Neural progenitor cell (in vitro differentiated cells): ENCODE measurements at regions not wholly inside any gene's neighbourhood (a gene's known extent, or its start where the extent isn't known, plus 50 kb on each side); places are given as distances from the start of the nearest gene placed in this dataset.

Source experiments
- DNase-seq: peaks from one replicate; pipeline ENCODE4 v3.0.0-alpha.2; 2016; ENCODE audit warnings: low spot score
- H2AFZ ChIP-seq: fragments of 200-600 bp; sonication (generic); replicated peaks from 2 replicates; pipeline ENCODE4 v1.6.1; 2016; ENCODE audit warnings: antibody characterized with exemption
- H3F3A ChIP-seq: fragments of 200-600 bp; sonication (generic); 2 replicates; pipeline ENCODE4 v1.6.1; 2016; ENCODE audit warnings: antibody characterized with exemption, low read depth
- H3K27ac ChIP-seq: fragments of 200-600 bp; sonication (generic); 2 replicates; pipeline ENCODE4 v1.5.1; 2016; ENCODE audit warnings: mild to moderate bottlenecking
- H3K27me3 ChIP-seq: fragments of 200-600 bp; sonication (generic); 2 replicates; pipeline ENCODE4 v1.6.1; 2016; ENCODE audit warnings: mild to moderate bottlenecking, moderate library complexity
- H3K36me3 ChIP-seq: fragments of 200-600 bp; sonication (generic); 2 replicates; pipeline ENCODE4 v1.5.1; 2016
- H3K4me1 ChIP-seq: fragments of 200-600 bp; sonication (generic); 2 replicates; pipeline ENCODE4 v1.6.1; 2016; ENCODE audit warnings: mixed run types
- H3K4me2 ChIP-seq: fragments of 200-600 bp; sonication (generic); 2 replicates; pipeline ENCODE4 v1.6.1; 2016
- H3K4me3 ChIP-seq: fragments of 200-600 bp; sonication (generic); 2 replicates; pipeline ENCODE4 v1.5.1; 2016
- H3K79me2 ChIP-seq: fragments of 200-600 bp; sonication (generic); 2 replicates; pipeline ENCODE4 v1.6.1; 2016; ENCODE audit warnings: low read depth
- H3K9ac ChIP-seq: fragments of 200-600 bp; sonication (generic); 2 replicates; pipeline ENCODE4 v1.6.1; 2016
- H3K9me3 ChIP-seq: fragments of 200-600 bp; sonication (generic); 2 replicates; pipeline ENCODE4 v1.5.1; 2016; ENCODE audit warnings: low read depth
- H4K20me1 ChIP-seq: fragments of 200-600 bp; sonication (generic); 2 replicates; pipeline ENCODE4 v1.6.1; 2016; ENCODE audit warnings: low read depth
- H3K27ac Mint-ChIP-seq: 3 replicates; pipeline ENCODE4 v1.8.0; 2021; ENCODE audit warnings: mixed read lengths
- H3K27me3 Mint-ChIP-seq: 2 replicates; pipeline ENCODE4 v1.8.0; 2022; ENCODE audit warnings: low read depth, mild to moderate bottlenecking, inconsistent platforms, moderate library complexity, mixed read lengths; ENCODE audit not compliant: insufficient read depth
- H3K36me3 Mint-ChIP-seq: 3 replicates; pipeline ENCODE4 v1.8.0; 2021; ENCODE audit warnings: mixed read lengths
- H3K4me1 Mint-ChIP-seq: 3 replicates; pipeline ENCODE4 v1.8.0; 2021; ENCODE audit warnings: mixed read lengths
- H3K4me3 Mint-ChIP-seq: 3 replicates; pipeline ENCODE4 v1.8.0; 2021; ENCODE audit warnings: mild to moderate bottlenecking, moderate library complexity, mixed read lengths
- H3K9me3 Mint-ChIP-seq: 3 replicates; pipeline ENCODE4 v1.8.0; 2020; ENCODE audit warnings: mixed read lengths
- CTCF ChIP-seq: fragments of 200-600 bp; sonication (generic); IDR thresholded peaks from 2 replicates; pipeline ENCODE4 v1.5.1; 2017; ENCODE audit warnings: antibody characterized with exemption, mild to moderate bottlenecking
- EZH2 ChIP-seq: fragments of 200-600 bp; sonication (generic); IDR thresholded peaks from 2 replicates; pipeline ENCODE4 v1.6.1; 2017; ENCODE audit warnings: antibody characterized with exemption, mild to moderate bottlenecking, moderate library complexity
- EZH2phosphoT487 ChIP-seq: fragments of 200-600 bp; sonication (generic); IDR thresholded peaks from 2 replicates; pipeline ENCODE4 v1.6.1; 2017; ENCODE audit warnings: antibody characterized with exemption

- Histone ChIP-seq H3K79me2 (no peaks in the 10 kb centered on the region), H3K27ac (no peak overlapping the region), H3K27me3 (no peaks in the 10 kb centered on the region), H4K20me1 (no peaks in the 10 kb centered on the region), H3K9ac (no peak overlapping the region), H3K36me3 (no peaks in the 10 kb centered on the region), H3K4me2 (no peak overlapping the region), H3F3A (no peaks in the 10 kb centered on the region), H3K9me3 (no peaks in the 10 kb centered on the region), H3K4me3 (no peak overlapping the region), H3K4me1 (no peaks in the 10 kb centered on the region), H2AFZ (no peak overlapping the region)
- Mint-ChIP-seq H3K36me3 (no peaks in the 10 kb centered on the region), H3K27me3 (no peaks in the 10 kb centered on the region), H3K27ac (no peak overlapping the region), H3K4me3 (no peak overlapping the region), H3K4me1 (peaks cover 10% of the 10 kb centered on the region), H3K9me3 (no peaks in the 10 kb centered on the region)
- TF ChIP-seq CTCF: no peak
- TF ChIP-seq EZH2: no peak
- no peak for DNase-seq
Measured at GRCh38 chr10:89861199-89861573, 159.8 kb downstream of the KIF20B start.

GRCh38 chr10:89861584-89862301 lies 160.4 kb downstream of the KIF20B start:
- H3K4me3 Mint-ChIP-seq: no peak overlapping the region
- Histone ChIP-seq H3F3A (no peaks in the 10 kb centered on the region), H3K36me3 (no peaks in the 10 kb centered on the region)

GRCh38 chr10:89867964-89868363 lies 166.6 kb downstream of the KIF20B start:
- Histone ChIP-seq H3K4me3 (no peak overlapping the region), H3K36me3 (no peaks in the 10 kb centered on the region), H3K9ac (no peak overlapping the region), H3K27me3 (no peaks in the 10 kb centered on the region), H3F3A (no peaks in the 10 kb centered on the region), H3K27ac (no peak overlapping the region), H3K9me3 (no peaks in the 10 kb centered on the region), H3K79me2 (no peaks in the 10 kb centered on the region), H2AFZ (no peak overlapping the region), H4K20me1 (no peaks in the 10 kb centered on the region), H3K4me2 (no peak overlapping the region), H3K4me1 (no peaks in the 10 kb centered on the region)
- no peak for TF ChIP-seq EZH2phosphoT487
- TF ChIP-seq CTCF: no peak
- no peak for TF ChIP-seq EZH2
- Mint-ChIP-seq H3K9me3 (no peaks in the 10 kb centered on the region), H3K27ac (no peak overlapping the region), H3K27me3 (no peaks in the 10 kb centered on the region), H3K4me1 (no peaks in the 10 kb centered on the region), H3K36me3 (no peaks in the 10 kb centered on the region), H3K4me3 (no peak overlapping the region)
- no peak for DNase-seq

More at GRCh38 chr10:89861584-89862301, 160.4 kb downstream of the KIF20B start:
- no peak overlapping the region for H2AFZ ChIP-seq
- H3K27ac Mint-ChIP-seq: no peak overlapping the region
- no peaks in the 10 kb centered on the region for H3K9me3 ChIP-seq
- no peaks in the 10 kb centered on the region for H3K9me3 Mint-ChIP-seq
- TF ChIP-seq CTCF (no peak), EZH2 (no peak), EZH2phosphoT487 (no peak)
- H3K4me2 ChIP-seq: no peak overlapping the region
- no peak overlapping the region for H3K4me3 ChIP-seq
- H3K27me3 Mint-ChIP-seq: no peaks in the 10 kb centered on the region
- H4K20me1 ChIP-seq: no peaks in the 10 kb centered on the region
- no peaks in the 10 kb centered on the region for H3K79me2 ChIP-seq
- no peaks in the 10 kb centered on the region for H3K27me3 ChIP-seq
- H3K4me1 ChIP-seq: no peaks in the 10 kb centered on the region
- H3K9ac ChIP-seq: no peak overlapping the region
- no peak overlapping the region for H3K27ac ChIP-seq
- peaks cover 10% of the 10 kb centered on the region for H3K4me1 Mint-ChIP-seq
- H3K36me3 Mint-ChIP-seq: no peaks in the 10 kb centered on the region
- no peak for DNase-seq
